Testis (tissue), 2 donors: ENCODE measurements at regions not wholly inside any gene's neighbourhood (a gene's known extent, or its start where the extent isn't known, plus 50 kb on each side); places are given as distances from the start of the nearest gene placed in this dataset.

Experiments
- CTCF ChIP-seq, 3 experiments: fragments of 450-650 bp in 2 of 3; fragments of 200-600 bp in 1 of 3; sonication (generic) in 1 of 3; IDR thresholded peaks; one replicate each; pipeline ENCODE4 v1.5.1; 2016 to 2019; ENCODE audit warnings: antibody characterized with exemption in 3 of 3, mild to moderate bottlenecking in 2 of 3, moderate library complexity in 1 of 3
- POLR2A ChIP-seq: fragments of 450-650 bp; IDR thresholded peaks from one replicate; pipeline ENCODE4 v1.6.1; 2017; ENCODE audit warnings: antibody characterized with exemption, mild to moderate bottlenecking, moderate library complexity

DNA sequence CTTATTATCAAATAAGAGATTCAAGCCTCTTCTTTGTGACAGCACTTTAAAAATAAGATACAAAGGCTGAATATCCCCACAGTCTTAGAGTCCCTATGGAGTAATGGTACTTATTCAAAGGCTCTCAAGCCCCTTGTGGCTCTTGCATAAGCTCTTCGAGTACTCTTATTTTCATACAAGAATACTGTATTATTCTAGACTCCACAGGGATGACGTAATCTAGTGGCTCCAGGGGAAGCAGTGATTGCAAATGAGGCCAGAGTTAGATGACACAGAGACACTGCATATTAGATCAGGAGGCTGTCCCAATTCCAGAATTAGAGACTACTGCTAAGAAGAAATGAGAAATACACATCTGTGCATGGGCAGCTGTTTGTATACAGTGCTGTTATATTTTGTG is 1195.9 kb upstream of the MAP3K7 start:
- TF ChIP-seq POLR2A: no peak
- no peak for TF ChIP-seq CTCF (IDR thresholded peaks at IDR 0.05)
